ENCODE measurements at regions not wholly inside any gene's neighbourhood (a gene's known extent, or its start where the extent isn't known, plus 50 kb on each side); places are given as distances from the start of the nearest gene placed in this dataset.

- no peaks in the 10 kb centered on the region for H3K9me3 ChIP-seq
- no peak for DNase-seq
- no peak overlapping the region for H3K4me3 ChIP-seq
- H3K27me3 ChIP-seq, result no peaks in the 10 kb centered on the region
- H3K36me3 ChIP-seq, result no peaks in the 10 kb centered on the region
- peaks cover 0 to 22% (median 2%) of the 10 kb centered on the region in 4 donors for H3K4me1 ChIP-seq
- no peak overlapping the region for H3K27ac ChIP-seq
- TF ChIP-seq CTCF (IDR thresholded peaks at IDR 0.05), result no peak
- TF ChIP-seq POLR2A (IDR thresholded peaks at IDR 0.05), result no peak
Observed at GRCh38 chr3:193882091-193882490, 253.9 kb upstream of the HES1 start.

- peak overlapping the region in 1 of 4 donors; percentile 8 for H3K27ac ChIP-seq
- H3K4me1 ChIP-seq, result peaks cover 0 to 22% (median 2%) of the 10 kb centered on the region in 4 donors
- no peaks in the 10 kb centered on the region for H3K9me3 ChIP-seq
- H3K4me3 ChIP-seq, result no peak overlapping the region
- TF ChIP-seq CTCF (IDR thresholded peaks at IDR 0.05), result no peak
- no peak for TF ChIP-seq POLR2A (IDR thresholded peaks at IDR 0.05)
- no peak for DNase-seq
- no peaks in the 10 kb centered on the region for H3K27me3 ChIP-seq
- no peaks in the 10 kb centered on the region for H3K36me3 ChIP-seq
Observed at GRCh38 chr3:193883551-193883950, 252.4 kb upstream of the HES1 start.

GRCh38 chr3:193884027-193884426 lies 251.9 kb upstream of the HES1 start:
- Histone ChIP-seq H3K4me1 (peaks cover 0 to 22% (median 2%) of the 10 kb centered on the region in 4 donors), H3K9me3 (no peaks in the 10 kb centered on the region), H3K4me3 (no peak overlapping the region), H3K27ac (no peak overlapping the region), H3K27me3 (no peaks in the 10 kb centered on the region), H3K36me3 (no peaks in the 10 kb centered on the region)
- TF ChIP-seq CTCF (IDR thresholded peaks at IDR 0.05) (no peak), POLR2A (IDR thresholded peaks at IDR 0.05) (no peak)
- DNase-seq, result no peak

GRCh38 chr3:193884652-193885051 lies 251.3 kb upstream of the HES1 start:
- peak overlapping the region in 1 of 4 donors; percentile 73 for H3K27ac ChIP-seq
- DNase-seq, result no peak
- no peaks in the 10 kb centered on the region for H3K36me3 ChIP-seq
- no peak overlapping the region for H3K4me3 ChIP-seq
- H3K27me3 ChIP-seq, result no peaks in the 10 kb centered on the region
- H3K9me3 ChIP-seq, result no peaks in the 10 kb centered on the region
- no peak for TF ChIP-seq POLR2A (IDR thresholded peaks at IDR 0.05)
- no peak for TF ChIP-seq CTCF (IDR thresholded peaks at IDR 0.05)
- H3K4me1 ChIP-seq, result peaks cover 0 to 19% (median 2%) of the 10 kb centered on the region in 4 donors

GRCh38 chr3:193885832-193886231 lies 250.1 kb upstream of the HES1 start:
- no peak for TF ChIP-seq POLR2A (IDR thresholded peaks at IDR 0.05)
- no peak for TF ChIP-seq CTCF (IDR thresholded peaks at IDR 0.05)

More at GRCh38 chr3:193885832-193886231, 250.1 kb upstream of the HES1 start:
- Histone ChIP-seq H3K9me3 (no peaks in the 10 kb centered on the region), H3K4me3 (no peak overlapping the region), H3K4me1 (peaks cover 0 to 16% (median 2%) of the 10 kb centered on the region in 4 donors), H3K36me3 (no peaks in the 10 kb centered on the region), H3K27me3 (no peaks in the 10 kb centered on the region), H3K27ac (peak overlapping the region in 3 of 4 donors; percentile 26 to 73 (median 36))
- peak in 2 of 3 donors; percentile 78 to 87 for DNase-seq
